ENCODE measurements at regions not wholly inside any gene's neighbourhood (a gene's known extent, or its start where the extent isn't known, plus 50 kb on each side); places are given as distances from the start of the nearest gene placed in this dataset.
A peak's percentile ranks its signal among the peaks of the same experiment; 100 is the strongest.
"Not testable (repeated sequence)": the region's sequence is repeated elsewhere in the genome, so short reads cannot be mapped to it uniquely, and the experiment has no call there.

- DNase-seq = not testable (repeated sequence)
Measured at GRCh38 chr9:22508354-22508753, 61.7 kb downstream of the DMRTA1 start.

GRCh38 chr9:22508790-22509189 is 62.2 kb downstream of the DMRTA1 start:
- no peak for DNase-seq

- DNase-seq = no peak
Measured at GRCh38 chr9:22512495-22512894, 65.9 kb downstream of the DMRTA1 start.

GRCh38 chr9:22514871-22515270 is 68.2 kb downstream of the DMRTA1 start:
- no peak for DNase-seq

GRCh38 chr9:22522206-22522740 is 75.6 kb downstream of the DMRTA1 start:
- DNase-seq = peak; percentile 7

- DNase-seq = no peak
Measured at GRCh38 chr9:22528485-22528884, 81.9 kb downstream of the DMRTA1 start.

- no peak for DNase-seq
Measured at GRCh38 chr9:22529426-22530199, 83.0 kb downstream of the DMRTA1 start.

- DNase-seq = no peak
Measured at GRCh38 chr9:22535780-22536179, 89.2 kb downstream of the DMRTA1 start.

- DNase-seq = no peak
Measured at GRCh38 chr9:22537721-22538120, 91.1 kb downstream of the DMRTA1 start.

GRCh38 chr9:22548625-22549024 is 102.0 kb downstream of the DMRTA1 start:
- no peak for DNase-seq

GRCh38 chr9:22574740-22575139 is 128.1 kb downstream of the DMRTA1 start:
- no peak for DNase-seq

- DNase-seq = no peak
Measured at GRCh38 chr9:22580788-22581187, 134.2 kb downstream of the DMRTA1 start.

- no peak for DNase-seq
Measured at GRCh38 chr9:22582221-22582620, 135.6 kb downstream of the DMRTA1 start.

- no peak for DNase-seq
Measured at GRCh38 chr9:22588918-22589317, 142.3 kb downstream of the DMRTA1 start.

GRCh38 chr9:22590336-22591033 is 143.9 kb downstream of the DMRTA1 start:
- no peak for DNase-seq

GRCh38 chr9:22595805-22596204 is 149.2 kb downstream of the DMRTA1 start:
- DNase-seq = no peak

- no peak for DNase-seq
Measured at GRCh38 chr9:22617156-22617555, 170.5 kb downstream of the DMRTA1 start.

- peak; percentile 22 for DNase-seq
Measured at GRCh38 chr9:22622815-22623214, 176.2 kb downstream of the DMRTA1 start.

GRCh38 chr9:22623236-22623635 is 176.6 kb downstream of the DMRTA1 start:
- DNase-seq = no peak

GRCh38 chr9:22625540-22625939 is 178.9 kb downstream of the DMRTA1 start:
- DNase-seq = no peak

GRCh38 chr9:22643541-22643940 is 196.9 kb downstream of the DMRTA1 start:
- no peak for DNase-seq

GRCh38 chr9:22645893-22646292 is 199.3 kb downstream of the DMRTA1 start:
- DNase-seq = no peak

- DNase-seq = no peak
Measured at GRCh38 chr9:22649384-22649783, 202.8 kb downstream of the DMRTA1 start.
